Ovary (tissue), 7 donors: ENCODE measurements at regions not wholly inside any gene's neighbourhood (a gene's known extent, or its start where the extent isn't known, plus 50 kb on each side); places are given as distances from the start of the nearest gene placed in this dataset.
A peak's percentile ranks its signal among the peaks of the same experiment; 100 is the strongest.

Source experiments
- DNase-seq, 5 donors: peaks; one replicate each; pipeline ENCODE4 v3.0.0-alpha.2; 2019 to 2020
- H3K27ac ChIP-seq, 2 donors: fragments of 200-600 bp; one replicate each; pipeline versions ENCODE4 v1.5.1 to v1.8.0; 2019 to 2022
- H3K27me3 ChIP-seq: fragments of 200-600 bp; one replicate; pipeline ENCODE4 v1.8.0; 2022
- H3K36me3 ChIP-seq: fragments of 200-600 bp; sonication (generic); one replicate; pipeline ENCODE4 v1.5.1; 2019
- H3K4me1 ChIP-seq: one replicate; pipeline ENCODE4 v1.8.1; 2013; ENCODE audit warnings: mild to moderate bottlenecking, moderate library complexity; ENCODE audit not compliant: insufficient read depth
- H3K4me3 ChIP-seq: fragments of 200-600 bp; sonication (generic); one replicate; pipeline ENCODE4 v1.5.1; 2017
- H3K9me3 ChIP-seq, 2 donors: fragments of 200-600 bp in 1 of 2; sonication (generic) in 1 of 2; one replicate each; pipeline versions ENCODE4 v1.5.1 to v1.8.1; 2013 to 2019; ENCODE audit warnings: mild to moderate bottlenecking in 1 of 2, moderate library complexity in 1 of 2
- EP300 ChIP-seq: sonication (generic); formaldehyde crosslinking; IDR thresholded peaks from one replicate; pipeline ENCODE4 v1.6.1; 2017; ENCODE audit warnings: antibody characterized with exemption
- POLR2A ChIP-seq: fragments of 450-650 bp; IDR thresholded peaks from one replicate; pipeline ENCODE4 v1.6.1; 2017; ENCODE audit warnings: antibody characterized with exemption, mild to moderate bottlenecking, moderate library complexity
- WGBS, 3 donors: extraction: QIAGEN DNeasy Blood & Tissue Kit in 1 of 3; methylation state at CpG; one replicate each; pipeline versions ENCODE4 v1.1.5 to v1.1.7; 2013 to 2017; 5-methylcytosine and 5-hydroxymethylcytosine counted together
- intact Hi-C, 4 donors: fragments of 100-400 bp; cut with DNase I; formaldehyde crosslinking; loops; one replicate each; pipeline versions ENCODE4 v1.11.0 to v1.15.1; 2022 to 2023
- TF ChIP-seq, protein P1 (sequence below), 3 donors: fragments of 450-650 bp in 2 of 3; fragments of 200-600 bp in 1 of 3; IDR thresholded peaks; one replicate each; pipeline versions ENCODE4 v1.5.1 to v1.8.0; 2016 to 2022; ENCODE audit warnings: antibody characterized with exemption in 3 of 3, mild to moderate bottlenecking in 1 of 3
- donor health status: DM: no; HTN: no; CAD: no; lungs with moderate emphysema.
- donor health status: DM: no; HTN: no; CAD: no.
- donor health status: Bipolar disorder and iron deficiency.
- donor health status: DM: no; HTN: no; CAD: no.
- donor health status: DM: yes; HTN: yes; CAD: no.

DNA sequence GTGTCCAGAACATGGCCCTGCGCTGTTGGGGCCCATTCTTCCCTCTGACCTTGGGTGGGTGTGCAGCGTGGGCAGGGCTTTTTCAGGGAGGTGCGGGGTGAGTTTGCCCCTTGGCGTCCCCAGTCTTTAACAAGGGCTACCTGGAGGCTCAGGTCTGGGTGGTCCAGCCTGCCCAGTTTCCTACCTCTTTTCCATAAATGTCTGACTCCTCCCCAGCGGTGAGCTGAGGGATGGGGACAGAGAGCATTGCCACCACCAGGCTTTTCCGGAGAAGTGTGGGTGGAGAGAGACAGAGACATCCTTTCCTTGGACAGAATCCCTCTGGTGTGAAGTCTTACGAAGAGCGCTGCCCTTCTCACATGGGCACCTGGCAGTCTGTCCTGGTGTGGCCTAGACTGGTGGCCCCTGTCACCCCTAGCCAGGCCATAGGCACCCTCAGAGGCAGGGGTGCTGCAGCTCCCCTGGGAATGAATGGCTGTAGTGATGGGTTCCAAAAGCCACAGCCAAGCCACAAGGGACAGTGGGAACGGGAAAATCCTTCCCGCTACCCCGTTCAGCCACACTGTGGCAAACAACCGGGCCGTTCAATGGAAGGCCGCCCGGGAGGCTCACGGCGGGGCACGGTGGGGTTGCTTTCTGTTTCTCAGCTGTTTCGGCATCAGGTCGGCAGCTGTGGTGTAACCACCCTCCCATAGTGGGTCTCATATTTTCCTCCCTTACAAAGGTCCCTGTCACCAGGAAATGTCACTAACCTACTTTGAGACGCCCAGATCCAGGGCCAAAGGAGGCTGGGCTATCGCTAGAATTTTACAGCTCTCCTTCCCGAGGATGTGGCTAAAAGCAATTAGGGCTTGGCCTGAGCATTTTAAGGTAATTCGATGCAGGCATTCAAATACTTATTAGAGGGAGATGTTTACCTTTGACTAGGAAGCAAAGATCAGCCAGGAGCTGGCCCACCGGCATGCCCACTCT lies 61.9 kb upstream of the GSE1 start:
- no peak for TF ChIP-seq EP300
- TF ChIP-seq, protein P1, sequence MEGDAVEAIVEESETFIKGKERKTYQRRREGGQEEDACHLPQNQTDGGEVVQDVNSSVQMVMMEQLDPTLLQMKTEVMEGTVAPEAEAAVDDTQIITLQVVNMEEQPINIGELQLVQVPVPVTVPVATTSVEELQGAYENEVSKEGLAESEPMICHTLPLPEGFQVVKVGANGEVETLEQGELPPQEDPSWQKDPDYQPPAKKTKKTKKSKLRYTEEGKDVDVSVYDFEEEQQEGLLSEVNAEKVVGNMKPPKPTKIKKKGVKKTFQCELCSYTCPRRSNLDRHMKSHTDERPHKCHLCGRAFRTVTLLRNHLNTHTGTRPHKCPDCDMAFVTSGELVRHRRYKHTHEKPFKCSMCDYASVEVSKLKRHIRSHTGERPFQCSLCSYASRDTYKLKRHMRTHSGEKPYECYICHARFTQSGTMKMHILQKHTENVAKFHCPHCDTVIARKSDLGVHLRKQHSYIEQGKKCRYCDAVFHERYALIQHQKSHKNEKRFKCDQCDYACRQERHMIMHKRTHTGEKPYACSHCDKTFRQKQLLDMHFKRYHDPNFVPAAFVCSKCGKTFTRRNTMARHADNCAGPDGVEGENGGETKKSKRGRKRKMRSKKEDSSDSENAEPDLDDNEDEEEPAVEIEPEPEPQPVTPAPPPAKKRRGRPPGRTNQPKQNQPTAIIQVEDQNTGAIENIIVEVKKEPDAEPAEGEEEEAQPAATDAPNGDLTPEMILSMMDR (IDR thresholded peaks at IDR 0.05) = no peak
- TF ChIP-seq POLR2A = no peak
- 88 to 90% (median 89%) methylated on average over 16 to 25 of the region's 25 CpGs for WGBS, 3 donors
- Histone ChIP-seq H3K4me1 (peaks cover 3% of the 10 kb centered on the region), H3K36me3 (no peaks in the 10 kb centered on the region), H3K27me3 (no peaks in the 10 kb centered on the region), H3K9me3 (no peaks in the 10 kb centered on the region), H3K4me3 (no peak overlapping the region), H3K27ac (no peak overlapping the region)
- intact Hi-C loops = loop anchor here in 2 of 4 donors (10.0 kb wide), 2 partner anchors 54 to 126 kb away; no protein-coding TSS in a partner anchor
- no peak for DNase-seq

DNA sequence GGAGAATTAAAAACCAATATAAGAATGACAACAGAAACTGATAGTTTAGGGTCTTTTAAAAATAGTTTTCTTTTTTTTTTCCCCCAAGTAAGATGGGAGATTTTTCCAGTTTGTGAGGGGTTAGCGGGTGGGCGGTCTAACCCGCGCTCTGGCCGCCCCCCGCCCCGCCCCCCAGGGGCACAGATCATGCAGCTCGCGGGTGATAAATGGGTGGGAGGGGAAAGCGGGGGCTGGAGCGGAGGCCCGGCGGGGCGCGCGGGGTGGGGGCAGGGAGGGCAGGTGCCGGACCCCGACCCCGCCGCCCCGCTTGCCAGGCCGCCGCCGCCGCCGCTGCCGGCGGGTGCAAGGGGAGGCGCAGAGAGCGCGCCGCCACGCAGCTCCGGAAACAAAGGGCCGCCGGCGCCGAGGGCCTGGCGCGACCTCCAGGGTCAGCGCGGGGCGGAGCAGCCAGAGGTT lies 60.1 kb upstream of the GSE1 start:
- H3K27ac ChIP-seq = peak overlapping the region in 1 of 2 donors; percentile 38
- intact Hi-C loops = loop anchor here in 2 of 4 donors (10.0 kb wide), 2 partner anchors 52 to 128 kb away; no protein-coding TSS in a partner anchor
- peak overlapping the region; percentile 67 for H3K4me3 ChIP-seq
- WGBS, 3 donors = 2 to 7% (median 3%) methylated on average over 14 to 43 of the region's 43 CpGs
- no peak for TF ChIP-seq EP300
- TF ChIP-seq, protein P1 (IDR thresholded peaks at IDR 0.05) = no peak
- no peak for TF ChIP-seq POLR2A
- no peaks in the 10 kb centered on the region for H3K27me3 ChIP-seq
- no peak for DNase-seq
- no peaks in the 10 kb centered on the region for H3K36me3 ChIP-seq
- no peaks in the 10 kb centered on the region for H3K9me3 ChIP-seq
- peaks cover 6% of the 10 kb centered on the region for H3K4me1 ChIP-seq

DNA sequence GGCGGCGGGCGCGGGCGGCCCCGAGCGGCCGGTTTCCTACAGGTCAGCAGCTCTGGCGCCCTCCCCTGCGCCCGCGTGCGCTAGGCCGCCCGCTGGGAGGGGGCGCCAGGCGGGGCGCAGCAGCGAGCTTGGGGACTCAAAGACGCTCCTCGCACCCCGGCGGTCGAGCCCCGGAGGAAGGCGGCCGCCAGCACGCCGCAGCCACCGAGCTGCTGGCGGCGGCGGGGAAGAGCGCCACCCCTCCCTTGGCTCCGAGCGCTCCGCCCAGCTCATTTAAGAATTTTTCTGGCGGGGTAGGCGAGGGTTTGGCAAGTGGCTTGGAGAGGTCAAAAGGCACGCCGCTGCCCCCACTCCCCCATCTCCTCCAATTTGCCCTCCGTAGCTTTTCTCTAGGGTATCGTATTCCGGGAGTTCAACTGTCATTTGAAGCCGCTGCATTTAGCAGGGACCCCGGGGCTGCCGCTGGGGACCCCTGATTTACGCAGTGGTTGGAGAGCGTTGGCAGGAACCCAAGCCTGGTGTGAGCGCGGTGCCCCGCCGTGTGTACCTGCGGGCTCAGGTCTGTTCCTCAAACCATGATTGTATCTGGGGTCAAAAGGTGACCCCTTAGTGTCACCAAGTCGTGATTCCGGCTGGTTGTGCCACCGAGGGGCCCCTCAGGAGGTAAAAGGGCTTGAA lies 59.5 kb upstream of the GSE1 start:
- peak; percentile 64 to 80 (median 67) for DNase-seq
- WGBS, 3 donors = 0 to 1% (median 1%) methylated on average over 46 to 57 of the region's 57 CpGs

More for the DNA sequence above, 59.5 kb upstream of the GSE1 start:
- Histone ChIP-seq H3K27me3 (no peaks in the 10 kb centered on the region), H3K36me3 (no peaks in the 10 kb centered on the region), H3K9me3 (no peaks in the 10 kb centered on the region), H3K4me1 (peaks cover 8% of the 10 kb centered on the region), H3K27ac (peak overlapping the region; percentile 26 to 38), H3K4me3 (peak overlapping the region; percentile 67)
- TF ChIP-seq POLR2A (no peak), EP300 (no peak)
- TF ChIP-seq, protein P1 (IDR thresholded peaks at IDR 0.05) = peak in 1 of 3 donors; percentile 25
- intact Hi-C loops = loop anchor here in 2 of 4 donors (10.0 kb wide), 2 partner anchors 51 to 129 kb away; no protein-coding TSS in a partner anchor
